GM12875 (cell line): ENCODE measurements at regions not wholly inside any gene's neighbourhood (a gene's known extent, or its start where the extent isn't known, plus 50 kb on each side); places are given as distances from the start of the nearest gene placed in this dataset.

Source experiments
- H3K4me3 ChIP-seq: one replicate; pipeline ENCODE4 v1.5.1; 2011; ENCODE audit warnings: low read depth, low read length, control low read depth
- TF ChIP-seq, protein P1 (sequence below): IDR thresholded peaks from 2 replicates; pipeline ENCODE4 v1.5.1; 2011; ENCODE audit warnings: low read depth, mild to moderate bottlenecking, control low read depth, inconsistent platforms, low read length, moderate library complexity, borderline replicate concordance; ENCODE audit not compliant: insufficient read depth

DNA sequence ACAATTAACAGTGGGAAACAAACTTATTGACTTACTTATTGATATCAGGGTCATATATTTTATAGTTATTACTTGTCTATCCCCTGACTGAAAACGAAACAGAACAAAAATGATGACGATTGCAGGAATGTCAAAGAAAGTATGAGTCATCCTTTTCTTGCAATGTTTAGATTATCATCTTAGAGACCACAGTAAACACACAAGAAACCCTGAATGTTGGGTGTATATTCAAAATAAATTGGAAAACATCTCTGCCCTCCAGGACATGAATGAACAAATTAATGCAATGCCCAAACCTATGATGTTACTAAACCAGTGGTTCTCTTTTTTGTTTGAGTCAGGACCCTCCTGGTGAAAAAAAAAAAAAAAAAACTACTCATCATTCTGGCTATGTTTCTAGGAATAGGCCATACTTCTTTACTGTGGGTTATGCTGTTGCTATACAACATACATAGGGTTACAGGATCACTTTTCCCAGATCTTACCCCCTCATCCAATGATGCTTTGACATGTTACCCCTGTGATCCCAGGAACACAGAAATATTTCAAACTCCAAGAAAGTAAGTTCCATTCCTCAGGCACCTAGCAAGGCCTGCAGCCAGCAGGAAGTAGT, 623.4 kb upstream of the IGFBP3 start:
- no peak overlapping the region for H3K4me3 ChIP-seq
- TF ChIP-seq, protein P1, sequence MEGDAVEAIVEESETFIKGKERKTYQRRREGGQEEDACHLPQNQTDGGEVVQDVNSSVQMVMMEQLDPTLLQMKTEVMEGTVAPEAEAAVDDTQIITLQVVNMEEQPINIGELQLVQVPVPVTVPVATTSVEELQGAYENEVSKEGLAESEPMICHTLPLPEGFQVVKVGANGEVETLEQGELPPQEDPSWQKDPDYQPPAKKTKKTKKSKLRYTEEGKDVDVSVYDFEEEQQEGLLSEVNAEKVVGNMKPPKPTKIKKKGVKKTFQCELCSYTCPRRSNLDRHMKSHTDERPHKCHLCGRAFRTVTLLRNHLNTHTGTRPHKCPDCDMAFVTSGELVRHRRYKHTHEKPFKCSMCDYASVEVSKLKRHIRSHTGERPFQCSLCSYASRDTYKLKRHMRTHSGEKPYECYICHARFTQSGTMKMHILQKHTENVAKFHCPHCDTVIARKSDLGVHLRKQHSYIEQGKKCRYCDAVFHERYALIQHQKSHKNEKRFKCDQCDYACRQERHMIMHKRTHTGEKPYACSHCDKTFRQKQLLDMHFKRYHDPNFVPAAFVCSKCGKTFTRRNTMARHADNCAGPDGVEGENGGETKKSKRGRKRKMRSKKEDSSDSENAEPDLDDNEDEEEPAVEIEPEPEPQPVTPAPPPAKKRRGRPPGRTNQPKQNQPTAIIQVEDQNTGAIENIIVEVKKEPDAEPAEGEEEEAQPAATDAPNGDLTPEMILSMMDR, result no peak

DNA sequence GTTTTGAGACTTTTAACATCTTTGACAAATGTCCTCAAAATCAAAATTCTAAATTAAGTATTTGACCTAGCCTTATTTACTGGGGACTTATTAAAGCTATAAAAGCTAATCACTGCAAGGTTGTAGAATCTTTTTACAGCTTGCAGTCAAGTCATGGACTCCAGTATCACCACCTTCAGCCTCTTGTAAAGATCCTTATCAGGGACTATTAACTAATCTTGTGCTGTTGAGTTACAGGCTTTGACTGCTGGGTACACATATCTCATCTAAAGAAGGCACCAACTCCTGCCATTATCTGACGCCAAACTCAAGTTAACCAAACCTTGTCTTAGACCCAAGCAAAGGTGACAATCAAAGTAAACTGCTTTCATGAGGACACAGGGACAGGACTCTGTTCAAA, 621.0 kb upstream of the IGFBP3 start:
- no peak overlapping the region for H3K4me3 ChIP-seq
- TF ChIP-seq, protein P1, result no peak

DNA sequence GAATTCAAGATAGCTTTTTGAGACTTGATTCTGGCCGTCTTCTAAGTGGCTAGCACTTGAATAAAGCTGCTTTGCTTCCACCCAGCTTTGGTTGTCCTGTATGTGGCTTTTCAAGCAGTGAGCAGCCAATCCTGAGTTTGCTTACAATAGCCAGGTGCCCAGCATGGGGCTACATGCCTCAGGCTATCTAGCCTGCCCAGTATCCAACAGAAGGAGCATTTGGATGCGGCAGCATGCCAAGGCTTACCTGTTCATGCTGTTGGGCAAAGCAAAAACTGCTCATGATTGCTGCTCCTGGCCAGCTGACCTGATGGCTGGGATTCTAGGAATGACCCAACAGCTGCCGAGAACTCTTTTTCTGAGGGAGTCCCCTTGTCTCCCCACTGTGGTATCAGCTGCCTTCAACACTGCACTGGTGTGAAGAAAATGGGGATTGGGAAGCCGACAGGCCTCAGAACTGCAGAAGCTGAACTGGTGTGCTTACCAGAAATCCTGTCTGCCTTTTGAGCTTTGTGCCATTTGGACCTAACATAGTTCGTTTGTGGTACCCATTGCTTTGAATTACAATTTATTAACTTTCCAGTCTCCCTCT, 618.9 kb upstream of the IGFBP3 start:
- no peak overlapping the region for H3K4me3 ChIP-seq
- TF ChIP-seq, protein P1, result no peak

DNA sequence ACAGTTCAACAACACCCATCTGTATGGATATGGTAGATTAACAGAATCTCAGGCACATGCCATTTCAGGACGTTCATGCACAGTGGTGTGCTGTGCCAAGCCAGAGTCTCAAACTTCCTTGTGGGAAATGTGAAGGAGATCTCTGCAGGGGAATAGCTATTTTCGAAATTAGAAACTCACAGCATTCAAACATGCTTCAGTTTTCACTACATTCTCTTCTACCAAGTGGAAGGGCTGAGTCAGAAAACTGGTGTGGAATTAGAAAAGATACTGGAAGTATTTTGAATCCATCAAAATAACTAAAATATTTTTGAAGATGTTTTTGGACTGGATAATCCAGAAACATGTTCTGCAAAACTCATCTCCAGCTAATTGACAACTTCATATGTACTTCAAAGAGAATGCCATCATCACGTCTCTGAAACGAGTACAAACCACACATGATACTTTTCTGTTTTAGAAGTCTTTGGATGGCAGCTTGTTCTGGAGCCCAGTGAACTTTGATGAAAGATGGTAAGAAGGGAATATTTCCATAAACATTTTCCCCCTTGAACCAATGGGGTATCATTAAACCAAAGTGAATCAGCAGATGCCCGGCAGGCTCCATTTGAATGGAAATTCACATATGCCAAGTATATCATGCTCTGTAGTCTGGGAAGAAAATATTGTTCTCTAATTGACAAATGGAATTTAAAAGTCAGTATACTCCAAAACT, 616.3 kb upstream of the IGFBP3 start:
- TF ChIP-seq, protein P1, result no peak
- no peak overlapping the region for H3K4me3 ChIP-seq

DNA sequence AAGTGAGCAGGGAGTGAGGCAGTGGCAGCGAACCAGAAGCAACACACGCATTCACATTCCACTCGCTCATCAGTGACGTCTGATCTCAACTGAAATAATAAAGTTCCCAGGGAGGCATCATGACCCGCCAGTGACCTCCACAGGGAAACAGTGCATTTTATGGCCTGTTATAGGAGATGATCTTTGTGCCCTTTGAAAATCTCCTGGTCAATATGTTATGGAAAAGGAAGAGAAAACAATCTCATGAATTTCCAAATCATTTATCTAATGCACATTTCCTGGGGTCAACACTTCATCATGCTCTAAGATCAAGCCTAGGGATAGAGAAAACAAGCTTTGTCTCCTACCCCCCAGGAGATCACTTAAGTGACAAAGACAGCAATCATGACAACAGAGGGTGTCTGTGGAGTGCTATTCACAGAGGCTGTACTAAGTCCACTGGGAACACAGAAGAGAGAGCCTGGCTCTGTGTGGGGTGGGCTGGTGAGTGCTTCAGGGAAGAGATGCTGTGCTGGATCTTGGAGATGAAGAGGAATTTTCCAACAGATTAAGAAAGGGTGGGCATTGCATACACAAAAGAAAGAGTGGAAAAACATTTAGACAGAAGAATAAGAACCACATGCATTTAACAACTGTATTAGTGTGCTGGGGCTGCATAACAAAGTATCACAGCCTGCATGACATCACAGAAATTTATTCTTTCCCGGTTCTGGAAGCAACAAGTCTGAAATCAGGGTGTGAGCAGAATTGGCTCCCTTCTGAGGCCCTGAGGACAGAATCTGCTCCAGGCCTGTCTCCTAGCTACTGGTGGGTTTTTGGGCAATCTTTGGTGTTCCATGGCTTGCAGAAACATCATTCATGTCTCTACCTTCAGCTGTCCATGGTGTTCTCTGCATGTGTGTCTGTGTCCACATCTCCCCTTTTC, 613.9 kb upstream of the IGFBP3 start:
- TF ChIP-seq, protein P1, result no peak

DNA sequence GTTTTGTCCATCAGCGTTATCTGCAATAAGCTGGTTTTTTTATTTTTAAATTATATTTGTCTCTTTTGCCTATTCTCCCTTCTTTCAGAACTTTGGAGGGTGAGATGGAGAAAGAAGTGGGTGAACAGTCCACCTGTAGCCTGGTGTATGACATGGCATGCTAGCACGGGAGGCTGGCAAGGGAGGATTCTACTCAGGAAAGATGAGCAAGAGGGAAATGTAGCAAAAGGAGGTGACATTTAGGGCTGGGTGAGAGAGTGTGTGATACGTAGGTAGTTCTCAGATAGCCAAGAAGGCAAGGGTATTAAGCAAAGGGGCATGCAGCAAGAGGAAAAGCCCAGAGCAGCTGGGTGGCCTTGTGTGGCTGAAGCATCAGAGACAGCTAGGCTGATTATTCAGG, 612.9 kb upstream of the IGFBP3 start:
- TF ChIP-seq, protein P1, result no peak
- H3K4me3 ChIP-seq, result no peak overlapping the region

More for the DNA sequence above, 613.9 kb upstream of the IGFBP3 start:
- no peak overlapping the region for H3K4me3 ChIP-seq
